Nephron progenitor cell (in vitro differentiated cells): ENCODE measurements at regions not wholly inside any gene's neighbourhood (a gene's known extent, or its start where the extent isn't known, plus 50 kb on each side); places are given as distances from the start of the nearest gene placed in this dataset.
"Not testable (repeated sequence)": the region's sequence is repeated elsewhere in the genome, so short reads cannot be mapped to it uniquely, and the experiment has no call there.

ENCODE experiments used
- DNase-seq: peaks from one replicate; pipeline ENCODE4 v3.0.0; 2021
- H3K27ac Mint-ChIP-seq: 2 replicates; pipeline ENCODE4 v1.8.0; 2021; ENCODE audit warnings: mild to moderate bottlenecking, moderate library complexity, mixed read lengths
- H3K27me3 Mint-ChIP-seq: 2 replicates; pipeline ENCODE4 v1.8.0; 2021; ENCODE audit warnings: mild to moderate bottlenecking, low read depth, mixed read lengths; ENCODE audit not compliant: poor library complexity
- H3K36me3 Mint-ChIP-seq: 2 replicates; pipeline ENCODE4 v1.8.0; 2021; ENCODE audit warnings: low read depth, mixed read lengths
- H3K4me1 Mint-ChIP-seq: 2 replicates; pipeline ENCODE4 v1.8.0; 2021; ENCODE audit warnings: mixed read lengths
- H3K4me3 Mint-ChIP-seq: 2 replicates; pipeline ENCODE4 v1.8.0; 2021; ENCODE audit warnings: mild to moderate bottlenecking, moderate library complexity, mixed read lengths
- H3K9me3 Mint-ChIP-seq: 2 replicates; pipeline ENCODE4 v1.8.0; 2021; ENCODE audit warnings: mild to moderate bottlenecking, moderate library complexity, mixed read lengths
- CTCF ChIP-seq: fragments of 200-600 bp; sonication (generic); IDR thresholded peaks from 2 replicates; pipeline ENCODE4 v1.5.0; 2021; ENCODE audit warnings: antibody characterized with exemption

GRCh38 chr7:57638666-57639065 lies 188.7 kb downstream of the ZNF716 start:
- no peak for DNase-seq
- no peak overlapping the region for H3K4me3 Mint-ChIP-seq
- no peak overlapping the region for H3K27ac Mint-ChIP-seq
- H3K36me3 Mint-ChIP-seq, result no peaks in the 10 kb centered on the region
- H3K9me3 Mint-ChIP-seq, result peaks cover 57% of the 10 kb centered on the region
- no peak for TF ChIP-seq CTCF
- no peaks in the 10 kb centered on the region for H3K4me1 Mint-ChIP-seq
- no peaks in the 10 kb centered on the region for H3K27me3 Mint-ChIP-seq

- peaks cover 80% of the 10 kb centered on the region for H3K9me3 Mint-ChIP-seq
Measured at GRCh38 chr7:57641521-57642067, 191.6 kb downstream of the ZNF716 start.

GRCh38 chr7:57642730-57643129 lies 192.8 kb downstream of the ZNF716 start:
- peaks cover 6% of the 10 kb centered on the region for H3K36me3 Mint-ChIP-seq
- DNase-seq, result no peak
- no peaks in the 10 kb centered on the region for H3K27me3 Mint-ChIP-seq
- H3K4me3 Mint-ChIP-seq, result no peak overlapping the region
- no peak for TF ChIP-seq CTCF
- H3K9me3 Mint-ChIP-seq, result peaks cover 91% of the 10 kb centered on the region
- no peaks in the 10 kb centered on the region for H3K4me1 Mint-ChIP-seq
- H3K27ac Mint-ChIP-seq, result no peak overlapping the region

More at GRCh38 chr7:57641521-57642067, 191.6 kb downstream of the ZNF716 start:
- H3K4me1 Mint-ChIP-seq, result no peaks in the 10 kb centered on the region
- no peak for TF ChIP-seq CTCF
- H3K4me3 Mint-ChIP-seq, result no peak overlapping the region
- H3K27ac Mint-ChIP-seq, result no peak overlapping the region
- H3K36me3 Mint-ChIP-seq, result peaks cover 6% of the 10 kb centered on the region
- no peak for DNase-seq
- H3K27me3 Mint-ChIP-seq, result no peaks in the 10 kb centered on the region

- no peak for DNase-seq
- Mint-ChIP-seq H3K27me3 (peaks cover 2% of the 10 kb centered on the region), H3K36me3 (peaks cover 11% of the 10 kb centered on the region), H3K27ac (no peak overlapping the region), H3K4me1 (no peaks in the 10 kb centered on the region), H3K4me3 (no peak overlapping the region), H3K9me3 (peaks cover 93% of the 10 kb centered on the region)
- TF ChIP-seq CTCF, result no peak
Measured at GRCh38 chr7:57646219-57646900, 196.4 kb downstream of the ZNF716 start.

- Mint-ChIP-seq H3K27me3 (peaks cover 2% of the 10 kb centered on the region), H3K9me3 (peaks cover 93% of the 10 kb centered on the region), H3K4me3 (no peak overlapping the region), H3K4me1 (no peaks in the 10 kb centered on the region), H3K36me3 (peaks cover 11% of the 10 kb centered on the region), H3K27ac (no peak overlapping the region)
- no peak for DNase-seq
- TF ChIP-seq CTCF, result no peak
Measured at GRCh38 chr7:57646901-57647246, 196.9 kb downstream of the ZNF716 start.

GRCh38 chr7:57650401-57650800 lies 200.4 kb downstream of the ZNF716 start:
- Mint-ChIP-seq H3K9me3 (peaks cover 96% of the 10 kb centered on the region), H3K36me3 (peaks cover 16% of the 10 kb centered on the region)
- not testable (repeated sequence) for H3K4me1 Mint-ChIP-seq, H3K27me3 Mint-ChIP-seq, H3K27ac Mint-ChIP-seq, H3K4me3 Mint-ChIP-seq, DNase-seq
